ENCODE measurements at regions not wholly inside any gene's neighbourhood (a gene's known extent, or its start where the extent isn't known, plus 50 kb on each side); places are given as distances from the start of the nearest gene placed in this dataset.

- intact Hi-C loops (cut with micrococcal nuclease) = no loop called here
- DNase-seq = no peak
- Mint-ChIP-seq H3K27me3 (no peaks in the 10 kb centered on the region), H3K4me1 (no peaks in the 10 kb centered on the region), H3K4me3 (no peak overlapping the region), H3K9me3 (peaks cover 11% of the 10 kb centered on the region), H3K27ac (no peak overlapping the region), H3K36me3 (ENCODE audit: low read depth) (peaks cover 4% of the 10 kb centered on the region)
- ChIA-PET CTCF (no interaction called here), POLR2A (no interaction called here)
- no peak for ATAC-seq (ENCODE audit: low read depth)
- TF ChIP-seq CTCF (IDR thresholded peaks at IDR 0.05) = no peak
Measured at GRCh38 chr12:103205906-103206305, 248.4 kb downstream of the ASCL1 start.

DNA sequence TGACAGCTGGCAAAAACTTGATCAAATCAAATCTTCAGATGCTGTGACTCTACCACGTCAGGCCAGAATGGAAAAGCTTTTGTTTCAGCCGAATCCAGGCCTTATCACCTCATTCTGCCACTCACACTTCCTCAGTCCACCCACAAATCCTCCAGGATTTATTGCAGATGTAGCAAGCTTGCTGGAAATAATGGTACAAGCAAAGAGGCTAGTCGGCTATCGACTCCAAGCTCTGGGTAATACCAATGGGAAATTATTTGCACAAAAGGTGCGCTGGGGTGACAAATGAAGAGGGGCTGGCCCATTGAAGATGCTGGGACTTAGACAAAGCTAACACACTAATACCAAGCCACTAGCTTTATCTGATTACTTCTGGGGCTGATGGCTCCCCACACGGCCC, 250.5 kb downstream of the ASCL1 start:
- Mint-ChIP-seq H3K27ac (no peak overlapping the region), H3K4me3 (no peak overlapping the region), H3K36me3 (ENCODE audit: low read depth) (peaks cover 4% of the 10 kb centered on the region), H3K9me3 (peaks cover 9% of the 10 kb centered on the region), H3K4me1 (no peaks in the 10 kb centered on the region), H3K27me3 (no peaks in the 10 kb centered on the region)
- no peak for TF ChIP-seq CTCF (IDR thresholded peaks at IDR 0.05)
- ChIA-PET CTCF (no interaction called here), POLR2A (no interaction called here)
- intact Hi-C loops (cut with micrococcal nuclease) = no loop called here
- no peak for DNase-seq
- ATAC-seq (ENCODE audit: low read depth) = no peak

- Mint-ChIP-seq H3K27me3 (no peaks in the 10 kb centered on the region), H3K4me1 (peaks cover 4% of the 10 kb centered on the region), H3K27ac (no peak overlapping the region), H3K9me3 (peaks cover 2% of the 10 kb centered on the region), H3K4me3 (no peak overlapping the region), H3K36me3 (ENCODE audit: low read depth) (no peaks in the 10 kb centered on the region)
- ChIA-PET CTCF (no interaction called here), POLR2A (no interaction called here)
- ATAC-seq (ENCODE audit: low read depth) (no peak), DNase-seq (no peak)
- no peak for TF ChIP-seq CTCF (IDR thresholded peaks at IDR 0.05)
- intact Hi-C loops (cut with micrococcal nuclease) = no loop called here
Measured at GRCh38 chr12:103241184-103241583, 254.6 kb downstream of the C12orf42 start.

- Mint-ChIP-seq H3K4me1 (peaks cover 4% of the 10 kb centered on the region), H3K27ac (no peak overlapping the region), H3K27me3 (no peaks in the 10 kb centered on the region), H3K9me3 (peaks cover 2% of the 10 kb centered on the region), H3K4me3 (no peak overlapping the region), H3K36me3 (ENCODE audit: low read depth) (no peaks in the 10 kb centered on the region)
- ATAC-seq (ENCODE audit: low read depth) (no peak), DNase-seq (no peak)
- TF ChIP-seq CTCF (IDR thresholded peaks at IDR 0.05) = no peak
- ChIA-PET CTCF (no interaction called here), POLR2A (no interaction called here)
- intact Hi-C loops (cut with micrococcal nuclease) = no loop called here
Measured at GRCh38 chr12:103244596-103244995, 251.2 kb downstream of the C12orf42 start.

- POLR2A ChIA-PET = no interaction called here
- intact Hi-C loops (cut with micrococcal nuclease) = no loop called here
- no peak for TF ChIP-seq CTCF (IDR thresholded peaks at IDR 0.05)
- no peaks in the 10 kb centered on the region for H3K27me3 Mint-ChIP-seq
- no peak overlapping the region for H3K27ac Mint-ChIP-seq
- no peak for DNase-seq
- no peaks in the 10 kb centered on the region for H3K36me3 Mint-ChIP-seq (ENCODE audit: low read depth)
- H3K4me1 Mint-ChIP-seq = peaks cover 4% of the 10 kb centered on the region
- CTCF ChIA-PET = no interaction called here
- H3K4me3 Mint-ChIP-seq = no peak overlapping the region
- H3K9me3 Mint-ChIP-seq = peaks cover 6% of the 10 kb centered on the region
- no peak for ATAC-seq (ENCODE audit: low read depth)
Measured at GRCh38 chr12:103247531-103247930, 248.2 kb downstream of the C12orf42 start.

Measured in activated B cell treated with CpG ODN at 0.5 μM for 24 hours (primary cell).